Keratinocyte (primary cell): ENCODE measurements at regions not wholly inside any gene's neighbourhood (a gene's known extent, or its start where the extent isn't known, plus 50 kb on each side); places are given as distances from the start of the nearest gene placed in this dataset.

Source experiments
- DNase-seq: peaks from one replicate; pipeline ENCODE4 v3.0.0-alpha.2; 2011; ENCODE audit warnings: low read depth, missing footprints, low spot score
- FAIRE-seq: peaks from 2 replicates; lab custom pipeline; 2011; peaks lifted over from hg19 to GRCh38; lab: Jason Lieb, UNC
- H2AFZ ChIP-seq: 2 replicates; pipeline ENCODE4 v1.6.0; 2012; ENCODE audit warnings: low read length, control low read depth, inconsistent platforms; ENCODE audit not compliant: control insufficient read depth
- H3K27ac ChIP-seq: 2 replicates; pipeline ENCODE4 v1.5.1; 2011; ENCODE audit warnings: low read length; ENCODE audit not compliant: control insufficient read depth, insufficient read depth
- H3K27me3 ChIP-seq: 3 replicates; pipeline ENCODE4 v1.6.0; 2011; ENCODE audit warnings: low read length; ENCODE audit not compliant: control insufficient read depth, insufficient read depth; ENCODE audit errors: extremely low read depth
- H3K36me3 ChIP-seq, 2 experiments: 2 replicates in 1 of 2; 3 replicates in 1 of 2; pipeline ENCODE4 v1.5.1; 2011; ENCODE audit warnings: low read length in 2 of 2, mild to moderate bottlenecking in 1 of 2; ENCODE audit not compliant: control insufficient read depth in 2 of 2, insufficient read depth in 2 of 2; ENCODE audit errors: extremely low read depth in 1 of 2
- H3K4me1 ChIP-seq: 3 replicates; pipeline ENCODE4 v1.5.1; 2011; ENCODE audit warnings: low read length; ENCODE audit not compliant: control insufficient read depth, insufficient read depth; ENCODE audit errors: extremely low read depth
- H3K4me2 ChIP-seq: 3 replicates; pipeline ENCODE4 v1.6.0; 2011; ENCODE audit warnings: low read depth, low read length; ENCODE audit not compliant: control insufficient read depth, insufficient read depth; ENCODE audit errors: extremely low read depth
- H3K4me3 ChIP-seq, 3 experiments: fragments of 200-600 bp in 1 of 3; sonication (generic) in 1 of 3; 2 replicates in 2 of 3; 3 replicates in 1 of 3; pipeline ENCODE4 v1.5.1; 2011 to 2016; ENCODE audit warnings: low read length in 3 of 3, mild to moderate bottlenecking in 3 of 3, control low read depth in 2 of 3, inconsistent platforms in 1 of 3, low read depth in 1 of 3, mixed read lengths in 1 of 3, mixed run types in 1 of 3, moderate library complexity in 1 of 3; ENCODE audit not compliant: control insufficient read depth in 2 of 3, insufficient read depth in 2 of 3; ENCODE audit errors: extremely low read depth in 1 of 3
- H3K79me2 ChIP-seq: 2 replicates; pipeline ENCODE4 v1.6.0; 2012; ENCODE audit warnings: low read length; ENCODE audit not compliant: control insufficient read depth, insufficient read depth
- H3K9ac ChIP-seq: 3 replicates; pipeline ENCODE4 v1.6.0; 2011; ENCODE audit warnings: low read length; ENCODE audit not compliant: control insufficient read depth, insufficient read depth; ENCODE audit errors: extremely low read depth
- H3K9me1 ChIP-seq: 3 replicates; pipeline ENCODE4 v1.6.0; 2011; ENCODE audit warnings: low read length; ENCODE audit not compliant: control insufficient read depth, insufficient read depth; ENCODE audit errors: extremely low read depth
- H3K9me3 ChIP-seq: 2 replicates; pipeline ENCODE4 v1.5.1; 2012; ENCODE audit warnings: low read depth, low read length; ENCODE audit not compliant: control insufficient read depth
- H4K20me1 ChIP-seq: 3 replicates; pipeline ENCODE4 v1.6.0; 2011; ENCODE audit warnings: low read length; ENCODE audit not compliant: control insufficient read depth, insufficient read depth; ENCODE audit errors: extremely low read depth
- EZH2 ChIP-seq: IDR thresholded peaks from one replicate; pipeline ENCODE4 v1.6.1; 2012; ENCODE audit warnings: inconsistent platforms, mild to moderate bottlenecking, low read length, moderate library complexity
- dilution Hi-C: fragments of 300-500 bp; cut with MboI; formaldehyde crosslinking; loops from one replicate; pipeline ENCODE4 v1.7.0; 2020; ENCODE audit warnings: low sequenced_read_pairs; ENCODE audit not compliant: extremely low pct_ligation_motif_present
- TF ChIP-seq, protein P1 (sequence below), 3 experiments: IDR thresholded peaks in 1 of 3; conservative IDR thresholded peaks in 1 of 3; optimal IDR thresholded peaks in 1 of 3; 2 replicates in 2 of 3; 3 replicates in 1 of 3; pipeline versions ENCODE3 to v1.5.1; 2011; ENCODE audit warnings: low read length in 3 of 3, mild to moderate bottlenecking in 3 of 3, moderate library complexity in 2 of 3, control low read depth in 1 of 3, inconsistent platforms in 1 of 3; ENCODE audit not compliant: insufficient read depth in 2 of 3; ENCODE audit errors: extremely low read depth in 1 of 3

DNA sequence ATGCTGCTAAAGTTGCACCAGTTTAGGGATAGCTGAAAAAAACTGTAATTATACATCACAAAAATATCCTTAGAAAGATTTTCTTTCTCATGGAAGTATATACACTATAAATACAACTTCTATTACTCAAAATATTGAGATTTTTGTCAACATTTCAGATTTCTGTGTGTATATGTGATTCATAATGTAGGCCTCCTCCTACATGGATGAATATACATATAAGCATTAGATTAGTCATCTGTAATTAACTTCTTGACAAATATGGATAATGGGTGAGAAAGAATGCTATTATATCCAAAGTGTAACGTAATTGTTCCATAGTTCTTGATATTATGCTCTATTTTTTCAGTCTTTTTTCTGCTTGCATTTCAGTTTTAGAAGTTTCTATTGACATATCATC is 124.9 kb downstream of the CBLL2 start:
- no peak for FAIRE-seq
- no peak for DNase-seq
- no peak overlapping the region for H3K27ac ChIP-seq

DNA sequence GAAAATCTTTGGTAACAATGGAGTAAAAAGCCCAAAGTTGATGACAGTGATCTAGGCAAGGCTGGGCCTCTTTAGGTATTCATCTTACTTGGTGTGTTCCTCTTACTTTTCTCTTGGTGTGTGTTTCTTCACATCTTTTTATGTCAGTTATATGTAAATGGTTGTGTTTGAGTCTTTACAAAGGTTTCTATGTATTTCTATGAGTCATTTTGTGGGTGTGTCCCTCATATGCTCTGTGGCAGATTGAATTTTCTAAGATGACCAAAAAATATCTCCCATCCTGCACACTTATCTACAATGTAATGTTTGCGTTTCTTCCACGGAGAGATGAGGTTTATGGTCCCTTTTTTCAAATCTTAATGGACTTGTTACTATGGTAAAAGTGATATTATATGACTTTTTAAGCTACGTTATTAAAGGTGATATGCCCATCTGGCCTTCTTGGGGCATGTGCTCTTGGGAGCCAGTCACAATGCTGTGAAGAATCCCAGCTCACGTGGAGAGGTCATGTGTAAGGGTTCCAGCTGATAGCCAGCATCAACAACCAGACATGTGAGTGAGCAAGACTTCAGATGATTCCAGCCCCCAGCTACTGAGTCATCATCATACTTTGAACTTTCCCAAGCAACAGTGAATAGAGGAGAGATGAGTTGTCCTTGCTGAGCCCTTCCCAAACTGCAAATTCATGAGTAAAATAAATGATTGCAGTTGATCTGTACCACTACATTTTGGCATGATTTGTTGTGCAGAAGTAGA is 126.9 kb downstream of the CBLL2 start:
- dilution Hi-C loops = no loop called here

More for the DNA sequence above, 124.9 kb downstream of the CBLL2 start:
- no peak overlapping the region for H3K4me3 ChIP-seq
- H3K36me3 ChIP-seq = no peaks in the 10 kb centered on the region
- H4K20me1 ChIP-seq = no peaks in the 10 kb centered on the region
- no peak overlapping the region for H3K4me2 ChIP-seq
- H3K9me1 ChIP-seq = no peaks in the 10 kb centered on the region
- H3K79me2 ChIP-seq = no peaks in the 10 kb centered on the region
- no peak overlapping the region for H3K9ac ChIP-seq
- dilution Hi-C loops = no loop called here
- no peaks in the 10 kb centered on the region for H3K9me3 ChIP-seq
- no peak overlapping the region for H2AFZ ChIP-seq
- TF ChIP-seq, protein P1, sequence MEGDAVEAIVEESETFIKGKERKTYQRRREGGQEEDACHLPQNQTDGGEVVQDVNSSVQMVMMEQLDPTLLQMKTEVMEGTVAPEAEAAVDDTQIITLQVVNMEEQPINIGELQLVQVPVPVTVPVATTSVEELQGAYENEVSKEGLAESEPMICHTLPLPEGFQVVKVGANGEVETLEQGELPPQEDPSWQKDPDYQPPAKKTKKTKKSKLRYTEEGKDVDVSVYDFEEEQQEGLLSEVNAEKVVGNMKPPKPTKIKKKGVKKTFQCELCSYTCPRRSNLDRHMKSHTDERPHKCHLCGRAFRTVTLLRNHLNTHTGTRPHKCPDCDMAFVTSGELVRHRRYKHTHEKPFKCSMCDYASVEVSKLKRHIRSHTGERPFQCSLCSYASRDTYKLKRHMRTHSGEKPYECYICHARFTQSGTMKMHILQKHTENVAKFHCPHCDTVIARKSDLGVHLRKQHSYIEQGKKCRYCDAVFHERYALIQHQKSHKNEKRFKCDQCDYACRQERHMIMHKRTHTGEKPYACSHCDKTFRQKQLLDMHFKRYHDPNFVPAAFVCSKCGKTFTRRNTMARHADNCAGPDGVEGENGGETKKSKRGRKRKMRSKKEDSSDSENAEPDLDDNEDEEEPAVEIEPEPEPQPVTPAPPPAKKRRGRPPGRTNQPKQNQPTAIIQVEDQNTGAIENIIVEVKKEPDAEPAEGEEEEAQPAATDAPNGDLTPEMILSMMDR (optimal IDR thresholded peaks at IDR 0.05 in 1 of 3, IDR thresholded peaks at IDR 0.05 in 1 of 3, conservative IDR thresholded peaks at IDR 0.05 in 1 of 3; ENCODE audit: extremely low read depth in 1 of 3, insufficient read depth in 2 of 3, low read length in 3 of 3) = no peak
- no peak for TF ChIP-seq EZH2
- H3K27me3 ChIP-seq = no peaks in the 10 kb centered on the region
- H3K4me1 ChIP-seq = peaks cover 3% of the 10 kb centered on the region

More for the DNA sequence above, 126.9 kb downstream of the CBLL2 start:
- H3K4me1 ChIP-seq = no peaks in the 10 kb centered on the region
- H3K36me3 ChIP-seq = no peaks in the 10 kb centered on the region
- no peak overlapping the region for H3K4me3 ChIP-seq
- H2AFZ ChIP-seq = no peak overlapping the region
- TF ChIP-seq, protein P1 (optimal IDR thresholded peaks at IDR 0.05 in 1 of 3, IDR thresholded peaks at IDR 0.05 in 1 of 3, conservative IDR thresholded peaks at IDR 0.05 in 1 of 3; ENCODE audit: extremely low read depth in 1 of 3, insufficient read depth in 2 of 3, low read length in 3 of 3) = no peak
- TF ChIP-seq EZH2 = no peak
- peak; percentile 79 for FAIRE-seq
- no peaks in the 10 kb centered on the region for H3K27me3 ChIP-seq
- peak overlapping the region; percentile 50 for H3K27ac ChIP-seq
- H3K4me2 ChIP-seq = no peak overlapping the region
- H3K9me3 ChIP-seq = no peaks in the 10 kb centered on the region
- no peaks in the 10 kb centered on the region for H3K9me1 ChIP-seq
- H3K9ac ChIP-seq = no peak overlapping the region
- no peaks in the 10 kb centered on the region for H3K79me2 ChIP-seq
- no peaks in the 10 kb centered on the region for H4K20me1 ChIP-seq
- peak; percentile 69 for DNase-seq
